Trophoblast cell (in vitro differentiated cells and primary cell): ENCODE measurements at regions not wholly inside any gene's neighbourhood (a gene's known extent, or its start where the extent isn't known, plus 50 kb on each side); places are given as distances from the start of the nearest gene placed in this dataset.
A peak's percentile ranks its signal among the peaks of the same experiment; 100 is the strongest.

ENCODE experiments used
- DNase-seq, 2 donors: peaks; one replicate each; pipeline ENCODE4 v3.0.0-alpha.2; 2016
- H2AFZ ChIP-seq: 2 replicates; pipeline ENCODE4 v1.6.1; 2013; ENCODE audit warnings: low read length, moderate library complexity, mild to moderate bottlenecking; ENCODE audit not compliant: insufficient read depth, poor library complexity
- H2AK5ac ChIP-seq: 2 replicates; pipeline ENCODE4 v1.6.1; 2013; ENCODE audit warnings: mild to moderate bottlenecking, low read length
- H2BK120ac ChIP-seq: 2 replicates; pipeline ENCODE4 v1.6.1; 2013; ENCODE audit warnings: low read length, mild to moderate bottlenecking, moderate library complexity; ENCODE audit not compliant: insufficient read depth, poor library complexity
- H2BK12ac ChIP-seq: 2 replicates; pipeline ENCODE4 v1.6.1; 2013; ENCODE audit warnings: mild to moderate bottlenecking, low read length, moderate library complexity
- H2BK5ac ChIP-seq: 2 replicates; pipeline ENCODE4 v1.6.1; 2013; ENCODE audit warnings: low read length, low read depth, moderate library complexity, mild to moderate bottlenecking; ENCODE audit not compliant: poor library complexity
- H3K14ac ChIP-seq: 2 replicates; pipeline ENCODE4 v1.6.1; 2013; ENCODE audit warnings: mild to moderate bottlenecking, low read length
- H3K18ac ChIP-seq: 2 replicates; pipeline ENCODE4 v1.6.1; 2013; ENCODE audit warnings: mild to moderate bottlenecking, low read length
- H3K23ac ChIP-seq: 2 replicates; pipeline ENCODE4 v1.6.1; 2013; ENCODE audit warnings: low read length
- H3K27ac ChIP-seq: 2 replicates; pipeline ENCODE4 v1.5.1; 2013; ENCODE audit warnings: low read depth, mild to moderate bottlenecking, inconsistent platforms, low read length, moderate library complexity
- H3K27me3 ChIP-seq: 2 replicates; pipeline ENCODE4 v1.6.1; 2013; ENCODE audit warnings: inconsistent platforms, mild to moderate bottlenecking, low read length, moderate library complexity; ENCODE audit not compliant: insufficient read depth
- H3K36me3 ChIP-seq, 2 experiments: 1 replicate in 1 of 2; 2 replicates in 1 of 2; pipeline ENCODE4 v1.6.1; 2013; ENCODE audit warnings: low read length in 2 of 2, mild to moderate bottlenecking in 2 of 2, moderate library complexity in 1 of 2; ENCODE audit not compliant: insufficient read depth in 2 of 2, control insufficient read depth in 1 of 2
- H3K4ac ChIP-seq: 2 replicates; pipeline ENCODE4 v1.6.1; 2013; ENCODE audit warnings: low read depth, mild to moderate bottlenecking, low read length, moderate library complexity
- H3K4me1 ChIP-seq, 2 experiments: 1 replicate in 1 of 2; 2 replicates in 1 of 2; pipeline ENCODE4 v1.6.1; 2013; ENCODE audit warnings: low read length in 2 of 2, mild to moderate bottlenecking in 2 of 2, moderate library complexity in 1 of 2; ENCODE audit not compliant: insufficient read depth in 2 of 2, control insufficient read depth in 1 of 2
- H3K4me2 ChIP-seq: 2 replicates; pipeline ENCODE4 v1.6.1; 2013; ENCODE audit warnings: inconsistent platforms, mild to moderate bottlenecking, low read length, moderate library complexity
- H3K4me3 ChIP-seq: 2 replicates; pipeline ENCODE4 v1.5.1; 2013; ENCODE audit warnings: mild to moderate bottlenecking, low read depth, low read length, inconsistent platforms
- H3K79me1 ChIP-seq: one replicate; pipeline ENCODE4 v1.6.1; 2013; ENCODE audit warnings: low read length
- H3K79me2 ChIP-seq: 2 replicates; pipeline ENCODE4 v1.6.1; 2013; ENCODE audit warnings: low read length, mild to moderate bottlenecking; ENCODE audit not compliant: control insufficient read depth, insufficient read depth, poor library complexity
- H3K9ac ChIP-seq: 2 replicates; pipeline ENCODE4 v1.6.1; 2013; ENCODE audit warnings: mild to moderate bottlenecking, low read length
- H3K9me3 ChIP-seq: 2 replicates; pipeline ENCODE4 v1.6.1; 2013; ENCODE audit warnings: low read depth, mild to moderate bottlenecking, control low read depth, inconsistent platforms, low read length; ENCODE audit not compliant: insufficient read depth
- H4K12ac ChIP-seq: 2 replicates; pipeline ENCODE4 v1.6.1; 2013; ENCODE audit warnings: low read depth, mild to moderate bottlenecking, low read length, moderate library complexity
- H4K8ac ChIP-seq: 2 replicates; pipeline ENCODE4 v1.6.1; 2013; ENCODE audit warnings: low read depth, mild to moderate bottlenecking, low read length, moderate library complexity
- H4K91ac ChIP-seq: one replicate; pipeline ENCODE4 v1.6.1; 2013; ENCODE audit warnings: low read depth, mild to moderate bottlenecking, low read length, moderate library complexity
- WGBS: extraction: QIAGEN DNeasy Blood & Tissue Kit; methylation state at CpG from one replicate; pipeline ENCODE4 v1.1.7; 2013; ENCODE audit warnings: missing lambda C conversion rate; ENCODE audit not compliant: insufficient read length, insufficient coverage; ENCODE audit errors: extremely low coverage; 5-methylcytosine and 5-hydroxymethylcytosine counted together

DNA sequence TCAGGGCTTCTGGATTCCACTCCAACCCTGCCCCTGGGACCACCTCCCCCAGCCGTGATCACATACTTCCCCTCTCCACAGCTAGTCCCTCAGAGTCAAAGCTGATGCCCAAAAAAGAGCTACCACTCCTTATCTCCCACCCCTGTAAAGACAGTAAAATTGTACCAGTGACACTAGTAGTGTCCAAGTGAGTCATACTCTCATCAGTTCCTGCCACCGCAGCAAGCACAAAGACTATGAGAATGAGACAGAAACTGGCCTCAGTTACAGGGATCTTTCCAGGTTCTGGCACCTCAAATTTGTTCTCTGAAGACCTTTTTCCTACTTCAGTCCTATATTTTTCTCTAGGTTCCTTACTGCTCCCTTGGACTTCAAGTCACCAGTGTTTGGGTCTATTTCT, 144.2 kb downstream of the SPRY2 start:
- WGBS, result no CpG with 5 or more reads among the region's 2 CpGs
- Histone ChIP-seq H3K9ac (no peak overlapping the region), H4K8ac (no peak overlapping the region), H2BK5ac (no peak overlapping the region), H2BK120ac (peak overlapping the region; percentile 66), H3K4ac (no peak overlapping the region), H3K4me2 (no peak overlapping the region), H3K27me3 (no peaks in the 10 kb centered on the region), H3K36me3 (no peaks in the 10 kb centered on the region), H2AK5ac (peak overlapping the region; percentile 83), H2BK12ac (peak overlapping the region; percentile 80), H3K79me2 (no peaks in the 10 kb centered on the region), H2AFZ (no peak overlapping the region), H4K12ac (no peak overlapping the region), H3K27ac (no peak overlapping the region), H4K91ac (no peak overlapping the region), H3K14ac (no peak overlapping the region), H3K79me1 (no peaks in the 10 kb centered on the region), H3K9me3 (peaks cover 2% of the 10 kb centered on the region), H3K23ac (no peak overlapping the region), H3K18ac (no peak overlapping the region), H3K4me1 (peaks cover 0 to 3% of the 10 kb centered on the region in 2 experiments), H3K4me3 (no peak overlapping the region)
- no peak for DNase-seq

DNA sequence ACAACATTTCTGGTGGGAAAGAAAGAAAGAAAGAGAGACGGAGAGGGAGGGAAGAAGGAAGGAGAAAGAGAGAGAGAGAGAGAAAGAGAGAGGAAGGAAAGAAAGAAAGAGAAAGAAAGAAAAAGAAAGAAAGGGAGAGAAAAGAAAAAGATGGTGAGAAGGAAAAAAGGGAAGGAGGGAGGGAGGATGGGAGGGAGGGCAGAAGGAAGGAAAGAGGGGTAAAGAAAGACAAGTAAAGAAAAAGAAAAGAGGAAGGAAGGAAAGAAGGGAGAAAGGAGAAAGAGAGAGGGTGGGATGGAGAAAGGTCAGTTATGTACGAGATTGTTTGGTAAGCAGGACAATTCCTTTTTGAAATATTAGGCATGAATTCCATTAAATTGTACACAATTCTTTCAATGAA, 145.3 kb downstream of the SPRY2 start:
- Histone ChIP-seq H3K79me2 (no peaks in the 10 kb centered on the region), H3K4me1 (peaks cover 0 to 3% of the 10 kb centered on the region in 2 experiments), H3K14ac (no peak overlapping the region), H3K79me1 (no peaks in the 10 kb centered on the region), H3K4me2 (no peak overlapping the region), H4K12ac (no peak overlapping the region), H3K36me3 (no peaks in the 10 kb centered on the region), H3K4ac (no peak overlapping the region), H3K23ac (no peak overlapping the region), H4K8ac (no peak overlapping the region), H2BK5ac (no peak overlapping the region), H2BK12ac (no peak overlapping the region), H3K4me3 (no peak overlapping the region), H3K9ac (no peak overlapping the region), H2AK5ac (no peak overlapping the region), H3K27me3 (no peaks in the 10 kb centered on the region), H3K9me3 (peaks cover 2% of the 10 kb centered on the region), H3K18ac (no peak overlapping the region), H4K91ac (no peak overlapping the region), H2AFZ (no peak overlapping the region), H3K27ac (no peak overlapping the region), H2BK120ac (no peak overlapping the region)
- 100% methylated on average over 1 of the region's 2 CpGs for WGBS
- DNase-seq, result no peak

DNA sequence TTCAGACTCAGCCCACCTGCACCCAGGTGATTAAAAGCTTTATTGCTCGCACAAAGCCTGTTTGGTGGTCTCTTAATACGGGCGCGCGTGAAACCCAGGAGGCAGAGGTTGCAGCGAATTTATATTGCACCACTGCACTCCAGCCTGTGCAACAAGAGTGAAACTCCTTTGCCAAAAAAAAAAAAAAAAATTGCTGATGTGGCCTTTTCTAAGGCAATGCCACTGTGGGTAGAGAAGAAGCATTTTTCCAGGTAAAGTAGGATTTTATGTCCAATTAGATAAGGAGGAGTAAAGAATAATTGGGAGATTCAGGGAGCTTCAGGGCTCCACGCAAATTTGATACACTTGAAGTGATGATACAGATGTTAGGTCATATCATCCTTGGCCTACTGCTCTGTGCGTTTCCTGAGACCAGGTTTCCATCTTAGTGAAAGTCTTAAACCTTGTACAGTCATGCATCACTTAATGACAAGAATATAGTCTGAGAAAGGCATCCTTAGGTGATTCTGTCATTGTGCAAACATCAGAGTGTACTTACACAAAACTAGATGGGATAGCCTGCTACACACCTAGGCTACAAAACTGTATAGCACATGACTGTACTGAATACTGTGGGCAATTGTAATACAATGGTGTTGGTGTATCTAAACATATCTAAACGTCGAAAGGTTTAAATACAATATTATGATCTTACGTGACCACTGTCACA, 150.9 kb downstream of the SPRY2 start:
- no peak overlapping the region for H3K4me3 ChIP-seq
- no peak for DNase-seq
- H3K27me3 ChIP-seq, result no peaks in the 10 kb centered on the region
- H3K27ac ChIP-seq, result no peak overlapping the region
- no peak overlapping the region for H2BK12ac ChIP-seq
- no peak overlapping the region for H4K8ac ChIP-seq
- H2BK120ac ChIP-seq, result no peak overlapping the region
- no peaks in the 10 kb centered on the region for H3K79me1 ChIP-seq
- WGBS, result no CpG with 5 or more reads among the region's 11 CpGs
- no peaks in the 10 kb centered on the region for H3K79me2 ChIP-seq
- no peak overlapping the region for H2AFZ ChIP-seq
- no peak overlapping the region for H2BK5ac ChIP-seq
- H3K9ac ChIP-seq, result no peak overlapping the region
- no peaks in the 10 kb centered on the region for H3K36me3 ChIP-seq
- H2AK5ac ChIP-seq, result no peak overlapping the region
- H4K91ac ChIP-seq, result no peak overlapping the region
- no peak overlapping the region for H3K4ac ChIP-seq
- H3K23ac ChIP-seq, result no peak overlapping the region
- no peak overlapping the region for H4K12ac ChIP-seq
- no peak overlapping the region for H3K14ac ChIP-seq
- H3K4me2 ChIP-seq, result no peak overlapping the region
- peaks cover 2% of the 10 kb centered on the region for H3K9me3 ChIP-seq
- no peaks in the 10 kb centered on the region for H3K4me1 ChIP-seq
- H3K18ac ChIP-seq, result no peak overlapping the region

GRCh38 chr13:80180740-80181355, 160.1 kb downstream of the SPRY2 start:
- Histone ChIP-seq H4K12ac (no peak overlapping the region), H4K91ac (no peak overlapping the region), H3K4me2 (no peak overlapping the region), H4K8ac (no peak overlapping the region), H3K27ac (no peak overlapping the region), H3K27me3 (no peaks in the 10 kb centered on the region), H3K14ac (no peak overlapping the region), H3K4me3 (no peak overlapping the region), H3K79me2 (no peaks in the 10 kb centered on the region), H3K9me3 (peaks cover 1% of the 10 kb centered on the region), H3K79me1 (no peaks in the 10 kb centered on the region), H2BK120ac (no peak overlapping the region), H2BK5ac (no peak overlapping the region), H2AFZ (no peak overlapping the region), H3K9ac (no peak overlapping the region), H2BK12ac (peak overlapping the region; percentile 23), H3K18ac (no peak overlapping the region), H3K4me1 (peaks cover 0 to 3% of the 10 kb centered on the region in 2 experiments), H2AK5ac (no peak overlapping the region), H3K36me3 (no peaks in the 10 kb centered on the region), H3K23ac (no peak overlapping the region), H3K4ac (no peak overlapping the region)
- no CpG with 5 or more reads among the region's 8 CpGs for WGBS
- DNase-seq, result no peak
